DMS153 (cell line): ENCODE measurements at regions not wholly inside any gene's neighbourhood (a gene's known extent, or its start where the extent isn't known, plus 50 kb on each side); places are given as distances from the start of the nearest gene placed in this dataset.

Experiments used
- DNase-seq: peaks from one replicate; lab custom pipeline; 2025; lab: John Stamatoyannopoulos, UW

DNA sequence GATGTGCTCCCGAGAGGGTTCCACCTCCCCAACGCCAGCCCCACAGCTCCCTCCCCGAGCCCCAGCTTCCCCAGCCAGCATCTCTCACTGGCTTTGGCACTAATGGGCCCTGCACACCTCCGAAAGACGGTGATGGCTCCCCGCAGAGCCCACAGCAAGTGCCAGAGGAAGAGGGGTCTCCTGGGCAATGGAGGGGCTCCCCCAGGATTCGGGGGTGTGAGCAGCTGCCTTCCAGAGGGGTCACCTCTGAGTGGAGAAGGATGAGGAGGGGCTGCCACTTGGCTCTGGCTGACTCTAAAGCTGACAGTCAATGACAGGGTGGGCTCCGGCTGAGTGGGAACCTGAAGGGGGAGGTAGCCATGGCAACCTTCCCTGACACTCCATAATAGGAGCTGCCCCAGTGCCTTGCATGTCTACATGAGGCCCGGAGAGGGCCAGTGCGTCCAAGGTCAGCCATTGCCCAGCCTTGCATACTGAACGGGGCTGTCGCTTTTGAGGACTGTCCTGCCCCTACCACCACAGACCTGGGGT, 98.6 kb upstream of the SYT13 start:
- no peak for DNase-seq

GRCh38 chr11:45384016-45384415, 97.9 kb upstream of the SYT13 start:
- no peak for DNase-seq

DNA sequence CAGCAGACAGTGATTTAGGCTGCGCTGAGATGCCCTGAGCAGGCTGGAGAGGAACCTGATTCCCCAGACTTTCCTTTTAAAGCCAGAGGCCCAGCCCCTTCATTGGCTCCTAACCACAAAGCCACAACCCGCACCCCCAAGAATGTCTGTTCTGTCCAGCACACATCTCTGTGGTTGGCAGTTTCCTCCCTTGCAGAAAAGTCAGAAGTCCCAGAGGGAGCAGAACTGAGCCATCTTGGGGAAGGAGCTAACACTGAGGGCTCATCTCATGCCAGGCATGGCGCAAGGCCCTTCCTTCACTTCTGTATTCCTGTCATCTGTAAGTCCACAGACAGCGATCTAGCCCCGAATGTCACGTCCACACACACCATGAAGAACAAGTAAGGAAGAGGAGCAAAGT, 97.1 kb upstream of the SYT13 start:
- no peak for DNase-seq

DNA sequence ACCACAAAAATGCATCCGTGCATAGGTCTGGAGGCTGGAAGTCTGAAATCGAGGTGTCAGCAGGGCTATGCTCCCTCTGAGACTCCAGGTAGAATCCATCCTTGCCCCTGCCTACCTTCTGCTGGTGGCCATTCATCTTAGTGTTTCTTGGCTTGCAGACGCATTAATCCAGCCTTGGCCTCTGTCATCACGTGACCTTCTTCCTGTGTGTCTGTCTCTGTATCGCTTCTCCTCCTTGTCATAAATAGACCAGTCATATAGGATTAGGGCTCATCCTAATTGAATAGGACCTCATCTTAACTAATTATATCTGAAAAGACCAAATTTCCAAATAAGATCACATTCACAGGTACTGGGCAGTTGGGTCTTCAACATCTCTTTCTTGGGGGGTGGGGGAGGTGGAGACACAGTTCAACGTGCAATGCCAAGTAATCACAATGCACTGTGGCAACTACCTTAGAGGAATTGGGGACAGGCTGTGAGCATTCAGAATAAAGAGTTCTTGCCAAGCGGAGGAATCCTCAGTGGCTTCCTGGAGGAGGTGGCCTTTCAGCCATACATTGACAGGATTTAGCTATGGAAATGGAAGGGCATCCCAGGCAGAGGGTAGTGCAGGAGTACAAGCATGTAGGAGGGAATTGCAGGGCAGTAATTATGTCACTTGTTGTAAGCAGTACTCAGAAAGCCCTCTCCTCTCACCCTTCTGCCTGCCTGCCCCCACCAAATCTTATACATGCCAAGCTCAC, 96.2 kb upstream of the SYT13 start:
- DNase-seq, result no peak

- peak; percentile 18 for DNase-seq
These were observed 93.2 kb upstream of the SYT13 start for GRCh38 chr11:45379162-45379863.

- no peak for DNase-seq
These were observed 92.4 kb upstream of the SYT13 start for GRCh38 chr11:45378516-45378915.

DNA sequence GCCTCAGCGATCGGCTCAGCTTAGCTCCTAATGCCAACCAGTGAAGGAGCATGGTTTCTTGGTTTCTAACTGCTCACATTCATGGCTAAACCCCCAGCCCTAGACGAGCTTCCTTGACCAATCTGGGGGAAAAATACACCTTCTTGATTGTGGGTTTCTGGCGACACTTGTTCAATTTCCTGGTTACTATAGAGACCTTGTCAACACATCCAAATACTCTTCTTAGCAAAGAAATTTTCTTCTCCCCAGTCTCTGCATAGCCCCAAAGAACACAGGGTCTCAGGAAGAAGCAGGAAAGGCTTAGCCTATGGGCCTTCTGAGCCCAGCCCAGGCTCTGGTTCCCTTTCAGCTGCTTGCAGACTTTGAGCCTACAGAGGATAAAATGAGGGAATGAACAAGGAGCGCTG, 88.5 kb upstream of the SYT13 start:
- no peak for DNase-seq

DNA sequence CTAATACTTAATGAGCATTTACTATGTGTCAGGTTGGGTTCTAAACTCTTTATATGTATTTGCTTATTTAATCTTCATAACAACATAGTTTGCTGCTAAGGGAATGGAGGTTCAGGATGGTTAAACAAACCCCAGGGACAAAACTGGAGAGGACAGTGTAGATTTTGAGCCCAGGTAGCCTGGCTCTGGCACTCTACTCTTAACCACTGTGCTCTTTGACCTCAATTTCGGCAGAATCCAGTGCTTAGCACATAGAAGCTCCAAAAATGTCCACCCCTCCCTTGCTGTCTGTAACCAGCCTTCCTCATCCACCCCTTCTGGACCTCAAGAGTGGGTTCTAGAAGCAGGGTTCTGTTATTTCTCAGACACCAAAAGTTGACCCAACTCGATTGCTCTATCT, 88.0 kb upstream of the SYT13 start:
- no peak for DNase-seq

GRCh38 chr11:45373506-45374035, 87.4 kb upstream of the SYT13 start:
- DNase-seq, result no peak

GRCh38 chr11:45372414-45372813, 86.3 kb upstream of the SYT13 start:
- DNase-seq, result peak; percentile 86

- DNase-seq, result peak; percentile 96
These were observed 85.3 kb upstream of the SYT13 start for GRCh38 chr11:45371251-45372115.

DNA sequence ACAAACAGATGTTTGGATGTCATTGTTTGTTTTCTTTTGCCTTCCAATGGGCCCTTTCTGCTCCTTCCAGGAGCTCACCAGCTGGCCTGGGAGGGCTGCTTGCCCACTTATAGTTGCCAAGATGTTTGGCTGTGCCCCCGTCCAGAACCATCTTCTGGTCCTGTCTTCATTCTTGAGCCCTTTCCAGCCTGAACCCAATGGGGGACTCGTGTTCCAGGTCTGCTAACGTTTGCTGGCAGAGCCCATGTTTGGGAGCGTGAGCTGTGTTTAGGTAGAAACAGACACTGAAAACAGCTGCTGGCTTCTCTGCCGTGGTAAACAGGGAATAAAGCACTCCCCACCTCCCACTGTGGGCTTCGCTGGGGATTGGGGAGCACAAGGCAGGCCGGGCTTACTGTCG, 83.2 kb upstream of the SYT13 start:
- no peak for DNase-seq

GRCh38 chr11:45368697-45369096, 82.6 kb upstream of the SYT13 start:
- DNase-seq, result no peak

GRCh38 chr11:45366619-45367190, 80.6 kb upstream of the SYT13 start:
- DNase-seq, result peak; percentile 29

DNA sequence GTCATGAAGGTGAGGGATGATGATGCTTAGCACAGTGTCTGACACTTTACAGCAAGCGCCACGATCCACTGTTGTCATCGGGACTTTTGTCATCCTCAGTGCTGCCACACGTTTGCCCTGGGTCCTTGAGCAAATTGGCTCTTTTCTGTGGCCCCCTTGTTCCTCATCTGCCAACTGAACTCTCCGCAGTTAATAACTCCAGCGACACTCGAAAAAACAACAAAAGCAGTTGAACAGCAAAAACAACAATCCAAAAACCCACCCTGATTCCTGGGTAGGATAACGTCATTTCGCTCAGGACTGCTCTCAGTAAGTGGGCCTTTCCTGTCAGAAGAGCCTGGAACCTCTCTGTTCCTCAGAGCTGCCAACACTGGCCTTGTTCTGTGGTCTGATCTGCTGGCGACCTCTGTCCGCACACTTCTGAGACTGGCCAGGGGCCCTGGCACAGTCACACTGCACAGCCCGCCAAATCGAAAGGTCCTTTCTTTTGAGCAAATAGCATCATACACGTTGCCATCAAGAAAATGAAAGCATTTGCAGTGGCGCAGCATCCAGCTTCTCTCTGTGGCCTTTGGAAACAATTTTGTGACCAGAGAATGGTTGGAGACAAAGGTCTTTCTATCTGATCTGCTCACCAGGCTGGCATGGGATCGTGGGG, 79.9 kb upstream of the SYT13 start:
- no peak for DNase-seq

GRCh38 chr11:45362636-45363035, 76.5 kb upstream of the SYT13 start:
- no peak for DNase-seq

DNA sequence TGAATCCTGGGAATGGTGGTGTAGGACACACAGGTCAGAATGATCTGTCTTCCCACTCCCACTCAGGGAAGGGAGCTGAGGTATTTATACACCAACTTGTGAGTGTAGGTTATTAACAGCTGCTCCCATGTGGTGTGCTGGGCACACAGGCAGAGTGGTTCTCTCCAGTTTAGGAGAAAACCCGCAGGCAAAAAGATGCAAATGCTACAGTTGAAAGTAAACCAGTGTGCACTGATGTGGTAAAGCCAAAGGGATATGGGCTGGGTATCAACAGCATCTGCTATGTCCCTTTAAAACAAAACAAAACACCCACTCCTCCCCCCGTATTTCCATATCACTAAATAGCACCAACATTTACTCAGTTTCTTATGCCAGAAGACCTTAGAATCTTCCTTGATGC, 75.4 kb upstream of the SYT13 start:
- no peak for DNase-seq

- DNase-seq, result no peak
These were observed 69.5 kb upstream of the SYT13 start for GRCh38 chr11:45355706-45356041.

DNA sequence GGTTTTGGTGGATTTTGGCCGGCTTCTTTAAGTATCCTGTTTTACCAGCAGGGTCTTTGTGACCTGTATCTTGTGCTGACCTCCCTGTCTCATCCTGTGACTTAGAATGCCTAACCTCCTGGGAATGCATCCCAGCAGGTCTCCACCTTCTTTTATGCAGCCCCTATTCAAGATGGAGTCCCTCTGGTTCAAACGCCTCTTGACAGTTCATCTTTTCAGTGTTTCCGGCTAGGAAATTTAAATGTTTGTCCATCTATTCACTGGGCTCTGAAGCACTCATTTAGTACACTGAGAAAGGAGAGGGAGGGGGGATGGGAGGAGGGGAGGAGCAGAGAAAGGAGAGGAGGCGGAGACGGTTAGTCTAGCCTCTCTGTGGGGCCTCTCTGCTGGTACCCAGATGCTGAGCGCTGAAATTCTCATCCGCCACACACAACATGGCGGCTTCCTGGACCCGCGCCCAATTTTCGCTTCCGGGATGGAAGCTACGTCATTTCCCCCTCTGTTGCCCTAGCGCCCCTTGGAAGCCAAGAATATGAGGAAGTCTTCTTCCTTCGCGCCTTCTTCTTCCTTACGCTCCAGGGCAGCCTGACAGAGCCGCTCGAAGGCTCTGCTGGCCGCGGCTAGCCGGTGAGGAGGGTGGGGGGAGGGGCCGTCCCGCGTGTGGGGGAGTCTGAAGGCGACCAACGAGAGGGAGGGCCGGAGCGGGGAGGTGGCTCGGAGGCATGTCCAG, 69.0 kb upstream of the SYT13 start:
- peak; percentile 96 for DNase-seq

DNA sequence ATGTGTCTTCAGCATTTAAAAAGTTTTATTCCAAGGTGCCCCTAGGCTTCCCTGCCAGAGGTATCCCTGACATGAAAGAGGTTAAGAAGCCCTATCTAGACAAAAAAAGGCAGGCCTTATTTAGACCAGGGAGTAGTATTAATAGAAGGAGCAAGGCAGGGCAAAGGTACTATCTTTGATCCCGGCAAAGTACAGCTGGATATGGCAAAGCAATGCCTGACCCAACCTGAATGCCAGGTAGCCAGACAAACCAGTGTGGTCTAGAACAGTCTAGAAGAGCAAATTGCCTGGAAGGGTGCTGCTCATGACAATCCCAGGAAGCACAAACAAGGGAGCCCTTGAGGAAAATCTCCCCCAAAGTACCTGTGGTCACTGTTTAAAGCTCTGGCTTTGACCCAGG, 62.6 kb upstream of the SYT13 start:
- DNase-seq, result no peak
